ENCODE measurements at regions not wholly inside any gene's neighbourhood (a gene's known extent, or its start where the extent isn't known, plus 50 kb on each side); places are given as distances from the start of the nearest gene placed in this dataset.
A peak's percentile ranks its signal among the peaks of the same experiment; 100 is the strongest.
"Not testable (repeated sequence)": the region's sequence is repeated elsewhere in the genome, so short reads cannot be mapped to it uniquely, and the experiment has no call there.

DNA sequence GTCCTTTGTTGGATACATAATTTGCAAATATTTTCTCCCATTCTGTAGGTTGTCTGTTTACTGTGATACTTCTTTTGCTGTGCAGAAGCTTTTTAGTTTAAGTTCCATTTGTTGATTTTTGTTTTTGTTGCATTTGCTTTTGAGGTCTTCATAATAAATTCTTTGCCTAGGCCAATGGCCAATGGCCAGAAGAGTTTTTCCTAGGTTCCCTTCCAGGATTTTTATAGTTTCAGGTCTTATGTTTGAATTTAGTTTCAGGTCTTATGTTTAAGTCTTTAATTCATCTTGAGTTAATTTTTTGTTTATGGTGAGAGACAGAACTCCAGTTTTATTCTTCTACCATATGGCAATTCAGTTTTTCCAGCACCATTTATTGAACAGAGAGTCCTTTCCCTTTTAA, 90.1 kb upstream of the GOT2 start:
- no peak for DNase-seq

- no peak for DNase-seq
These were observed 87.8 kb upstream of the GOT2 start for GRCh38 chr16:58821886-58822285.

- no peak for DNase-seq
These were observed 86.3 kb upstream of the GOT2 start for GRCh38 chr16:58820411-58820810.

DNA sequence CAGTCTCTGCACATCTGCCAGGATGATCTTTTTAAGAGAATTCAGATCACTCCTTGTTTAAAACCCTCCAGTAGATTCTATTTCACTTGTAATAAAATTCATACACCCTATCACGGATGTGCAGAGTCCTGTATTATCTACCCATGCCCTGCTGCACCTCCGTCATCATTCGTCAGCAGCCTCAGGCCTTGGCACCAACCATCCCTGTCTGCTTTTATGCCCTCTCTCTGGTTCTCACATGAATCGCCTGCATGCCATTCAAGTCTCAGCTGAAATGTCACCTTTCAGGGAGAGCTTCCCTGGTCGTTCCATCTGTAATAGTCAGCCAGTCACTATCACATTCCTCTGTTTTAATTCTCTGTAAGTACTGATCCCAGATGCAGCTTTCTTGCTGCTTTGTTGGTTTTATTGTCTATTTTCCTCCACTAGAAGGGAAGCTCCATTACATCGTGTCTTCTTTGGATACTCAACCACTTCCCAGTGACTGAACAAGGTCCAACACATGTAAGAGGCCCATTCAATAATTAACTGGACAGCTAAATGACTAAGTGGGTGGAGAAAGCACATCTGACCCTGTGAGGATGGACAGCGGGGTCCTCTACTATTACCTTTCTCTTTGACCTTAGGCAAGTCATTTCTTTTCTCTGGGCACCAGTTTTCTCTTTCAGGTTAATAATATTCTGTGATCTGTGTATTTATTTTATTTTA, 81.2 kb upstream of the GOT2 start:
- DNase-seq = no peak

DNA sequence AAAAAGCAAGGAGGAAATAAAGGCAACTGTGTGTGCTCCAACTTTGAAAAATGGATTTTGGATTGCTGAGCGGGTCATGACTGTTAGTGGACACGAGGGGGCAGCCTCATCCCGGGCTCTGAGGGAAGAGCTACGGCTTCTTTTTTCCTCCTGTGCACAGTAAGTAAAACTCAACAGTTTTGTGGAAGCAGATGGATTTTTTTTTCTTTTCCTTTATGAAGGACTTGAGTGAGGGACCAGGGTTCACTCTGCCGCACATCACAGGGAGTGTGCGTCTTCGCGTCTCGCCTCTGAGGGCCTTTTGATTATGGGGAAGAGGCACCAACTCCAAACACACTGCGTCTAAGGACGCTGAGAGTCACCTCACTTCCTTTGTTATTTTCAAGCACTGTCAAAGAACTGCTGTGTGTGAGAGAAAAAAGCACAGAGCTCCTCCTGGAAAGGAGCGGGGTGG, 80.3 kb upstream of the GOT2 start:
- peak; percentile 23 for DNase-seq

- DNase-seq = no peak
These were observed 75.1 kb upstream of the GOT2 start for GRCh38 chr16:58809213-58809612.

DNA sequence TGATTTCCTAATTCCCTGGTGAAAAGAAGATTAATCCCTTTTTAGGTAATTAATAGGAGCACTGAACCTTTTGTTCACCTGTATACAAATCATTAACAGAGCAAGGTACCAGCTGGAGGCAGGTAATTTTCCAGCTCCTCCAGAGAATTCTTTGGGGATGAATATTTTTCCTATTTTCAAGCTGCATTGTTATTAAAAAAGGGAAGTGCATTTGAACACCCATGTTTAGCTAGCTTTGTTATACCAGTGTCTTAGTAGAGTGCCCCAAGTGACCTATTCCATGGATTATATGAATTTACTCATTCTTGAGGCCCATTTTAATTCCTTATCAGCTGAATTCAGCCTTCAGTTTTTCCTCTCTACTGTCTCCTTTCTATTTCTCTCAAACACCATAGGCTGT, 73.2 kb upstream of the GOT2 start:
- DNase-seq = no peak

GRCh38 chr16:58801838-58802237, 67.7 kb upstream of the GOT2 start:
- no peak for DNase-seq

- DNase-seq = no peak
These were observed 63.2 kb upstream of the GOT2 start for GRCh38 chr16:58797137-58797801.

DNA sequence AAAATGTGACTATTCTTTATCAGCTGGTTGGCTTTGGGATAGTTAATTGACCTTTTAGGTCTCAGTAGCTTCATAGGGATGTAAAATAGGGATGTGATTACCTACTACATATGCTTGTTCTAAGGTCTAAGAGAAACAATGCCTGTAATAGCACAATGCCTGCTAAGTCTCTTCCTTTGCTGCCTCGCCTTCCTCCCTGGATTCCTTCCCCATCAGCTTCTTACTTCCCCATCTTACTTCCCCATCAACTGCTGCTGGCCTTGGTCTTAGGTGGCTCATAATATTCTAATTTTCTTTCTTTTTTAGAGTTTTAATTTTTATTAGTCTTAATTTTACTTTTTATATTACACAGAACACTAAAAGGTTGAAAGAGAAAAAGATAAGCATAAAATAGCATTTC, 59.2 kb upstream of the GOT2 start:
- no peak for DNase-seq

DNA sequence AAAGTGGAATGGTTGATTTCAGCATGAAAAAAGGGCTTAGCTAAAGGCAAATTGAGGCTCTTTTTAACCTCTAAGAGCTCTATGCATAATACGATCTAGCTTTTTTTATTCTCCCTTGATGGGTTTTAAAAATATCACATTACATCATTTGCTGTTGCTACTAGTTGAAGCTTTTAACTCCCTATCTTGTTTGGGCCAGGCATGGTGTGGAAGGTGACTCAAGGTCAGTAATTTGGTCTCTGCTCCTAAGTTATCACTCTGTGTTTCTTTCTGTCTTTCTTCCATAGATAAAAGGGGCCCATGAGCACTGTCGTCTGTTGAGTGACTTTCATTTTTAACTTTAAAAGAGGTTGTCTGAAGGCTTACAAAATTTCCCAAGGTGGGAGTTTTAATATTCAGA, 58.1 kb upstream of the GOT2 start:
- no peak for DNase-seq

- DNase-seq = not testable (repeated sequence)
These were observed 56.9 kb upstream of the GOT2 start for GRCh38 chr16:58790816-58791557.

DNA sequence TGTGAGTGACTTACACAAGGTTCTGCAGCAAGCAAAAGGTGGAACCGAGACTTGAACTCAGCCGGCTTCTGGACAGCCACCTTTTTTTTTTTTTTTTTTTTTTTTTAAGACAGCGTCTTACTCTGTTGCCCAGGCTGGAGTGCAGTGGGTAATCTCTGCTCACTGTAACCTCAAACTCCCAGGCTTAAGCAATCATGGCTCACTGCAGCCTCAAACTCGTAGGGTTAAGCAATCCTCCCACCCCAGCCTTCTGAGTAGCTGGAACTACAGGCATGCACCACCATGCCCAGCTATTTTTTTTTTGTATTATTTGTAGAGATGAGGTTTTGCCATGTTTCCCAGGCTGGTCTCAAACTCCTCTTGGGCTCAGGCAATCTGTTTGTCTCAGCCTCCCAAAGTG, 55.2 kb upstream of the GOT2 start:
- no peak for DNase-seq
